ENCODE measurements at regions not wholly inside any gene's neighbourhood (a gene's known extent, or its start where the extent isn't known, plus 50 kb on each side); places are given as distances from the start of the nearest gene placed in this dataset.

GRCh38 chr15:81660976-81661375 is 287.0 kb upstream of the TMC3 start:
- no peak for TF ChIP-seq POLR2A (IDR thresholded peaks at IDR 0.05)
- TF ChIP-seq CTCF (IDR thresholded peaks at IDR 0.05) = no peak

All from right lobe of liver (tissue), 4 donors.